Right ventricle myocardium superior (tissue), 1 donor: ENCODE measurements at regions not wholly inside any gene's neighbourhood (a gene's known extent, or its start where the extent isn't known, plus 50 kb on each side); places are given as distances from the start of the nearest gene placed in this dataset.
"Not testable (repeated sequence)": the region's sequence is repeated elsewhere in the genome, so short reads cannot be mapped to it uniquely, and the experiment has no call there.

Experiments used
- ATAC-seq: fragments of 200-7000 bp; cut with Tn5 transposase; one replicate; pipeline ENCODE4 v1.9.1; 2020; ENCODE audit warnings: mild to moderate bottlenecking; ENCODE audit not compliant: poor library complexity
- DNase-seq: peaks from one replicate; pipeline ENCODE4 v3.0.0-alpha.2; 2020
- intact Hi-C: fragments of 100-400 bp; cut with DNase I; formaldehyde crosslinking; loops from one replicate; pipeline ENCODE4 v1.11.2; 2022
- donor health status: DM: no; HTN: yes; CAD: no; lungs with severe emphysema.

DNA sequence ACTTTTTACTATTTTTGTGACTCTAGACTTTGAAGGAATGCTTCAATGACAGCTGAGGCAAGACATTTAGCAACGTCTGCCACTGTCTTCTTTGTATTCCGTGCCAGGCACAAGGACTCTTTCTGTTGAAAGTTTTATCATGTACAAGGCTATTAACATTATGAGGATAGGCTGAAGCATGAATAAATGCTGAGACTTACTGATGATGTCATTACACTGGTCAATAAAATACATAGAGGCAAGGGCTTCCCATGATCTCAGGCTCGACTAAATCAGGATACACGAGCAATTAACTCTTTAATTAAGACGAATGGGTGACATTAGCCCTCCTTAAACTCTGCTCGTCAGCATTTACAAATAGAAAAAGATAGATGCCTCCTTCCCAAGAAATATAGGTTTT is 1393.3 kb upstream of the WWC1 start:
- ATAC-seq (no peak), DNase-seq (no peak)
- intact Hi-C loops: no loop called here

DNA sequence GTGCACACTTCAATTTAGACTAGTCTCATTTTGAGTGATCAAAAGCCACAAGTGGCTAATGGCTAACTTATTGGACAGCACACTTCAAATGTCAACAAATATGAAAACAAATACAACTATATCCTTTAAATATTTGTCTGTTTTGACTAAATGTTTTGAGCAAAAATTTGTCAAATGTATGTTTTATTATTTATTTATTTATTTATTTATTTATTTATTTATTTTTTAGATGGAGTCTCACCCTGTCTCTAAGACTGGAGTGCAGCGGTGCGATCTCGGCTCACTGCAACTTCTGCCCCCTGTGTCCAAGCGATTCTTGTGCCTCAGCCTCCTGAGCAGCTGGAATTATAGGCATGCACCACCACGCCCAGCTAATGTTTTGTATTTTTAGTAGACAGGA is 1392.1 kb upstream of the WWC1 start:
- DNase-seq (no peak), ATAC-seq (no peak)
- intact Hi-C loops: no loop called here

DNA sequence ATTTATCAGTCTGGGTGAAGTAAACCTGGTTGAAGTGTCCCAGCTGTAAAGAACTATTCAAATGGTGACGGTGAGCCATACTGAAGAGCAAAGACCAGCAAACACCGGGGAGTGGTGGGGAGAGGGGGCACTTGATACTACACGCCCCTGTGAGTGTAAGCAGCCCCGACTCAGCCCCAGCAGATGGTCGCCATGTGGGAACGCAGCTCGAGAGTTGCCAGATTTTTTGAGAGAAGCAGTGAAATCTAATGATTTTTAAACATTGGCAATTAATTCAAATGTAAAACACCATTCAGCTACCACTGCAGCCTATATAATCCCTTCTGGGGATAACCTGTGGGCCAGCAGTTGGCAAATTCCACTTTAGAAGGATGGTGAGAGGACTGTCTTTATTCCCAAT is 1386.9 kb upstream of the WWC1 start:
- DNase-seq: no peak
- no peak for ATAC-seq
- intact Hi-C loops: no loop called here

DNA sequence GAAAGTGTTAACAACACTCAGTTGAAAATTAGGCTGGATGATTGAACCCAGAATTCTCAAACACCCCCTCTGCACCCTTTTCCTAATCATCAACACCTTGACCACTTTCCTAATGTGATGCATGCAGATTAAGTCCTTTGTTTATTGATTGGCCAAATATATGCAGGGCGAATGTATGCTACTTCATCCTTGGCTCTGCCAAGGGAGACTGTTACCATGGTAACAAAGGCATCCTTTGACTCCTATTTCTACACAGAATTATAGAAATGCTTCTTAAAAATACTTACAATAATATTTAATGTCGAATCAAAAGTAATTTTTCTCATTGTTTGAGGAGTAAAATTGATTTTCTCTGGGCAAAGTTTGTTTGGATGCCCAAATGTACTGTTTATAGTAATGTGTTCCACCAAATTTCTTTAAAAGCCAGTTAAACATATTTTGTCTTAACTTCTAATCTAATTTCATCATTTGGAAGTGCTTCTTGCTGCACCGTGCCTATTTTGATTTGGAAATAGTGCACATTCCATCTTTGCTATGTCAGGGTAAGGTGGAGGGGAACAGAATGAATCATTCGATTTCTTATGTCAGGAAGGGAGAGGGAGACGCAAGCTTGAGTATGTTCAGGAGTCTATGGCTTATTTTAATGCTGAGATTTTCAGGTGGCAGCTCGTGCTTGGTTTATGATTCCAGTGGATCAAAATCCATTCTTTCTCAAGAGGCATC is 1384.3 kb upstream of the WWC1 start:
- intact Hi-C loops: no loop called here
- no peak for ATAC-seq

DNA sequence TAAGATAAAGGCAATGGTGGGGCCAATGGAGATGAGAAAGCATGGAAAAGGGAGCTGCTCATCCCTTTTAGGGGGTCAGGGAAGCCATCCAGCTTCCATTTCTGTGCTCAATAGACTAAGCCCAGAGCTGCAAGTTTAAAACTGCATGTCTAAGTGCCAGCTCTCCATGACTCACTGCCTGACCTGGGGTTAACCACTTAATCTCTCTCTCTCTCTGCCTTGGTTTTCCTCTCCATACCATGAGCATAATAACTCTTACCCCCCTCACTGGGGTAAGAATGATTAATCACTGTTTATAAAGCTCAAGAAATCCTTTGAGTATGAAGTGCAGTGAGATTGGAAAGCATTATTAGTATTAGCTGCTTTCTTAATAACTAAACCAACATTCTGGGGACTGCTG is 1382.4 kb upstream of the WWC1 start:
- ATAC-seq (no peak), DNase-seq (no peak)
- intact Hi-C loops: no loop called here

More for the DNA sequence above, 1384.3 kb upstream of the WWC1 start:
- no peak for DNase-seq

DNA sequence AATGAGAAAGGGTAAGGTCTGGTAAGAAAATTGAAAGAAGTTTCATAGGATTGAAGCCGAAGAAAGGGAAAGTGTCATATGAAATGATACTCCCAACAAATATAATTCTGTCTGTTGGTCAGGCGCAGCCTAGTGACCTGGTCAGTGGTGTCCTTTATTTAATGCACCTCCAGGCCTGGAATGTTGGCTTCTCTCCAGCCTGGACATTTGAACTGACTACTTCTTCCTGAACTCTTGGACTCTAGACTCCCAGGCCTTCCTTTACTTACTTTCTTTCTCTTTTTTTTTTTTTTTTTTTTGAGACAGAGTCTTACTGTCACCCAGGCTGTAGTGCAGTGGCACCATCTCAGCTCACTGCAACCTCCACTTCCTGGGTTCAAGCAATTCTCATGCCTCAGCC is 1381.5 kb upstream of the WWC1 start:
- intact Hi-C loops: no loop called here
- ATAC-seq (no peak), DNase-seq (no peak)

DNA sequence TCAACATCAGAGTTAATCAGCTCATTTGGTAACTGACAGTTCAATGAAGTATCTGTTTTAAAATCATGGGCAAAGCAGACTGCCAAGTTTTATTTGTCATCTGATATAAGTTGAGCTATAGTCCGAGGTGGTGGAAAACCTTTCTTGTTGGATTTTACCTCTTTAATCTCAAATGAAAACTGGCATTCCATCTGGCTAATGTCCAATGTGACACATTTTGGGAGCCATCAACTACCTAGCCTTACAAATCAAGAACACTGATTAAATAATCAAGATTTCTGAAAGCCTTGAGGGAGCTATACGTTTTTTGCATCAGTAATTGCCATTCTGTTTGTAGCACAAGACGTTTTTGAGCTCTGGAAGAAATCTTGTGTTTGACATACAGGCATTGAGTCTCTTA is 1380.5 kb upstream of the WWC1 start:
- intact Hi-C loops: no loop called here
- no peak for ATAC-seq
- no peak for DNase-seq

DNA sequence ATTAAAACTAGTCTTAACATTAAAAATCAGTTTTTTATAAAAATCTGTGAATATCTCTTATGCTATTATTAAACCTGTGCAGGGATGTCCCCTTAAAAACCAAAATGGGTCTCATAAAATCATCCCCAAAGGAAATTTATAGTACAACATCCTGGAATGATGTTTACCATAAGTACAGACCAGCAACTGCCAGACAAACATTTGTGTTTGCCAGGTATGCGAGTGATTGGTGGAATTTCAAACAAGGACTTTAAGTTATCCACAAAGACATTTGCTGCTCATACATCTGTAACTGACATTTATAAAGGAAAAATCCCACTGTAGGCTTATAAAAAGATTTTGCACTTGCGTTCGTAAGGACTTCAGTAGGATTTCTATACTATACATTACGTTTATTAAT is 1375.4 kb upstream of the WWC1 start:
- ATAC-seq: no peak
- no peak for DNase-seq
- intact Hi-C loops: no loop called here

DNA sequence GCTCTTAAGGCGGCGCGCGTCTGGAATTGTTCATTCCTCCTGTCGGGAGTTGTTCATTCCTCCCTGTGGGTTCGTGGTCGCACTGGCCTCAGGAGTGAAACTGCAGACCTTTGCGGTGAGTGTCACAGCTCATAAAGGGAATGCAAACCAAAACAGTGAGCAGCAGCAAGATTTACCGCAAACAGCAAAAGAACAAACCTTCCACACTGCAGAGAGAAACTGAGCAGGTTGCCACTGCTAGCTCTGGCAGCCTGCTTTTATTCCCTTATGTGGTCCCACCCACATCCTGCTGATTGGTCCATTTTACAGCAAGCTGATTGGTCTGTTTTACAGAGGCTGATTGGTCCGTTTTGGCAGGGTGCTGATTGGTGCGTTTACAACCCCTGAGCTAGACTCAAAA is 1365.3 kb upstream of the WWC1 start:
- DNase-seq: no peak
- intact Hi-C loops: no loop called here

DNA sequence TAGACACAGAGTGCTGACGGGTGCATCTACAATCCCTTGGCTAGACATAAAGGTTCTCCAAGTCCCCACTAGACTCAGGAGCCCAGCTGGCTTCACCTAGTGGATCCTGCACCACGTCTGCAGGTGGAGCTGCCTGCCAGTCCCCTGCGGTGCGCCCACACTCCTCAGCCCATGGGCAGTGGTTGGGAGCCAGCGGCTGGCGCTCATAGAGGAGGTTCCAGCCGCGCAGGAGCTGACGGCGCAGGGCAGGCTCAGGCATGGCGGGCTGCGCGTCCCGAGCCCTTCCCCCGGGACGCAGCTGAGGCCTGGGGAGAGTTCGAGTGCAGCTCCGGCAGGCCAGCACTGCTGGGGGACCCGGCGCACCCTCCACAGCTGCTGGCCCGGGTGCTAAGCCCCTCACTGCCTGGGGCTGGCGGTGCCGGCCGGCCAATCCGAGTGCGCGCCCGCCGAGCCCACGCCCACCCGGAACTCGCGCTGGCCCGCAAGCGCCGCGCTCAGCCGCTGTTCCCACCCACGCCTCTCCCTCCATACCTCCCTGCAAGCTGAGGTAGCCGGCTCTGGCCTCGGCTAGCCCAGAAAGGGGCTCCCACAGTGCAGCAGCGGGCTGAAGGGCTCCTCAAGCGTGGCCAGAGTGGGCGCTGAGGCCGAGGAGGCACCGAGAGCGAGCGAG is 1364.5 kb upstream of the WWC1 start:
- DNase-seq, ATAC-seq, intact Hi-C loops: not testable (repeated sequence)

More for the DNA sequence above, 1365.3 kb upstream of the WWC1 start:
- no peak for ATAC-seq

DNA sequence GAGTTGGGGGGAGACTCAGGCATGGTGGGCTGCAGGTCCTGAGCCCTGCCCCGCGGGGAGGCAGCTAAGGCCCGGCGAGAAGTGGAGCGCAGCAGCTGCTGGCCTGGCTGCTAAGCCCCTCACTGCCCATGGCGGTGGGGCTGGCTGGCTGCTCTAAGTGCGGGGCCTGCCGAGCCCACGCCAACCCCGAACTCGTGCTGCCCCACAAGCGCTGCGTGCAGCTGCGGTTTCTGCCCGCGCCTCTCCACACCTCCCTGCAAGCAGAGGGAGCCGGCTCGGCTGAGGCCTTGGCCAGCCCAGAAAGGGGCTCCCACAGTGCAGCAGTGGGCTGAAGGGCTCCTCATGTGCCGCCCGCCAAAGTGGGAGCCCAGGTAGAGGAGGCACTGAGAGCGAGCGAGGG is 1355.1 kb upstream of the WWC1 start:
- no peak for ATAC-seq
- intact Hi-C loops: no loop called here
- DNase-seq: no peak

DNA sequence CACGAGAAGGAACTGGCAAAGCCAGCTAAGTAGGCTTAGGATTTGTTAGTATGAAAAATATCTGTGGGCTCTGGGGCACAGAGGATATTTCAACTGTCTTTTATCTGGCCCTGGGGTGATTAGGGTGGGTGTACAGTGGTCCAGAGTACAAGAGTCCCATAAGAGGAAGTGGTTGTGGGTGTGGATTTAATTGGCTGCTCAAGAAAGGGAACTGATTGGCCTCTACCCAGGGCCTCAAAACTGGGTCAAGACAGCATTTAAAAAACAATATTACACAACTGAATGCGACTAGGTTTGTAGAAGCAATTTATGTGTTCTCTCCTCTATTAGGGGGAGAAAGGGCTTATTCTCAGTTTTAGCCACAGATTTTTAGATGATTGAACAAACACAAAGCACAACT is 1353.4 kb upstream of the WWC1 start:
- DNase-seq (no peak), ATAC-seq (no peak)
- intact Hi-C loops: no loop called here

DNA sequence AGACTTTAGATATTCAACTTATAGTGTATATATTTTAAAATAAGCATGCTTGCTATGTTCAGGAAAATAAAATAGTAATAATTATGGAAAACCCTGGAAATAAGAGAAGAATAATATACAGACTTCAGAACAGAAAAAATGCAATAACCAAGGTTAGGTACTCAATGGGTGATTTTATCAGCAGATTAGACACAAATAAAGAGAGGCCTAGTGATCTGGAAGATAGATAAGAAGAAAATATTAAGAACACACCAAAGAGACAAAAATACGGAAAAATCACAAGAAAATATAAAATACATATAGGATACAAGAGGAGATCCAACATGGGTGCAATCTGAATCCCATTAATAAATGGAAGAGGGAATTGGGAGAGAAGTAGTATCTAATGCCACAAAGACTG is 1348.5 kb upstream of the WWC1 start:
- ATAC-seq: no peak

DNA sequence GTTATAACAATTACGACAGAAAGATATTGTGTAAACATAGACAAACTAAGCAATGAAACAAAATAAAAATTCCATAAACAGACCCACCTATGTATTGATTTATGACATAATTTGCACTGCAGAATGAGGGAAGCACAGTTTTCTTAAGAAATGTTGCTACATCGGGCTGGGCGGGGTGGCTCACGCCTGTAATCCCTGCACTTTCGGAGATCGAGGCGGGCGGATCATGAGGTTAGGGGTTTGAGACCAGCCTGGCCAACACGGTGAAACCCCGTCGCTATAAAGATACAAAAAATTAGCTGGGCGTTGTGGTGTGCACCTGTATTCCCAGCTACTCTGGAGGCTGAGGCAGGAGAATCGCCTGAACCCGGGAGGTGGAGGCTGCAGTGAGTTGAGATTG is 1344.4 kb upstream of the WWC1 start:
- intact Hi-C loops: no loop called here
- ATAC-seq: no peak
- no peak for DNase-seq

More for the DNA sequence above, 1348.5 kb upstream of the WWC1 start:
- intact Hi-C loops: no loop called here
- DNase-seq: no peak

DNA sequence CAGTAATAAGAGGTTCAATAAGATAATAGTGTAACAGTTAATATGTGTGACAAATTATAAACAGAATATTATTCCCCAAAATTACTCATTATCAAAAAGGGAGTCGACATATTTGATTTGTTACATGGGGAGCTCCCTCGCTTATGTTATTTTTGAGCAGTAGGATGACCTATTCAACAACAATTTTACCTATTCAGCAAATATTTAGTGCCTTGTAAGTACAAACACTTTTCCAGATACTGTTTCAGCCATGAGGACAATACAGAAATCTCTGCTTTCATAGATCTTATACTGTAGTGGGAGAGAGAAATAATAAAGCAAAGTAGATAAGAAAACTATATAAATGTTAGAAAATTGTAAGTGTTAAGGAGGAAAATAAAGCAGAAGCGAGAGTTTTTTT is 1342.8 kb upstream of the WWC1 start:
- intact Hi-C loops: no loop called here
- ATAC-seq (no peak), DNase-seq (no peak)

DNA sequence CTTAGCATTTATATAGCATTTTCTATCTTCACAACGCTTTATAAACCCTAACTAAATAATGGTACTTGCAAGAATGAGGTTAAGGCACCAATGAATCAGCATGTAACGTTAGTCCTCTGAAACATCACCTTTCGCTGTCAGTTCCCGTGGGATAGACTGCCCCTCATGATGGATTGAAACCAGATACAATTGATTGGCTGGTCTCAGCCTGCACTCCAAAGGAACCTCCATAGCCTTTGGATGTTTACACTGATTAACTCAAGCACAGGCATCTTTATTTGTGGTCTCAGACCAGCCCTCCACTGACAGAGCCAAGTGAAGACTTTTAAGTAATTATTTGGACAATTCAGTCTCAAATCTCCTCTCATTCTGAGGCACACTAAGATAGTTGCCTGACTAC is 1339.4 kb upstream of the WWC1 start:
- intact Hi-C loops: no loop called here
- no peak for ATAC-seq
- no peak for DNase-seq

DNA sequence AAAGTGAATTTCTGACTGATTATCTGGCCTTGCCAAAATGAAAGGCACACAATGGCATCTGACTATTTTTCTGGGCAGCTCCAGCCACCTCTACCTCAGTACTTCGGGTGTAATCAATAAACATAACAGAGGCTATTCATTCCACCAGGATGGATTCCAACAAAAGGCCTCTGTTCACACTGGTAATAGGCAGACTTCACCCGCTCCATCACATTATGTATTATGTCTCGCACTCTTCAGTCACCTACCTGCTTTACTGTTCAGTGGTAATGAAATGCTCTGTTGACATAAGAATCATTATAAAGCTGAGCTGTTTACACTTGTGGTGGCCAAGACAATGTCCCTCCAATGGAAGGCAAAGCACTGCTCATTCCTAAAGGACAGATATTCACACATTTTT is 1333.7 kb upstream of the WWC1 start:
- no peak for ATAC-seq
- no peak for DNase-seq
- intact Hi-C loops: no loop called here

DNA sequence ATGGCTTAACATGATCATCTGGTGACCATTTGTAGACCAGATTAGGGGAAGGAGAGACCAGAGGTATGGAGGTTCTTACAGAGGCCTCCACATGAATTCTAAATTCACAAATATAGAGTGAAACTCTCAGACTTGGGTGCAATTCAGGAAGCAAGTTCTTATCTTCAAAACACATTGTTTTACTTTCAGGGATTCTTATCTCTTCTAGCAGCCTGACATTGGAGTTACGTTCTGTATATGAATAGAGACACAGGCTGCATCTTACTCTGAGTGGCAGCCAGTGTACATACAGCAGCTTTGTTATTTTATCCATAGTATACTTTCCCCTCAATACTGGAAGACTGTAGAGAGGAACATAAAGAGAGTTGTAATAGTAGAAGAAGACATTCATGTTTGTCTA is 1331.7 kb upstream of the WWC1 start:
- intact Hi-C loops: no loop called here
- DNase-seq: no peak
- no peak for ATAC-seq

DNA sequence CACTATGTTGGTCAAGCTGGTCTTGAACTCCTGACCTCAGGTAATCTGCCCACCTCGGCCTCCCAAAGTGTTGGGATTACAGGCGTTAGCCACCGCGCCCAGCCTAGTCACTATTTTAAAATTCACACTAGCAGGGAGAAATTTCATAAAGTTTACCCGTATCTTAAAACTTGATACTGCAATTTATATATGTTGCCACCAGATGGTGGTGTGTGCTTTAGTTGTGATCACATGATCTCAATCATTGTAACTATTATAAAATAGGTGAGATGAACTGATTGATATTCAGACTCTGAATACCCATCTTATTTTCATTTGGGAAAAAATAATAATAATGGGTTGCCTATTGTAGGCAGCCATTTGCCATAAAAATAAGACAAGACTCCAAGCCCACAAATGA is 1330.4 kb upstream of the WWC1 start:
- ATAC-seq: no peak

DNA sequence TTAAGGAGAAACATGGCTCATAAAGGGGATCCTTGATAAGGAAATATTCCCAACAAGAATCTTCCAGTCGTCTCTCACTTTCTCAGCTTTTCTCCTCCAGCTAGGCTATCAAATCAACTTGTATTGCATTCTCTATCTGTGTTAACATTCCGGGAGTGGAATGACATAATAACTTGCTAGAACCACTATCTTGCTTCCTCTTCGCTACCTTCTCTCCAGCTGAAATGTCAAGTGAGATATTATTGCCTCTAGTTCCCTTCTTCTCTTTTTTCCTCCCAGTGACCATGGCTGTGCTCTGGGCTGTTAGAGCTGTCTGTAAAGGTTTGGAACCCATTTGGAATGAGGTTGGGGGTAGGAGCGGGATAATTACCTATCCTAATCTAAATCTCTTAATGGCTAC is 1329.5 kb upstream of the WWC1 start:
- DNase-seq (no peak), ATAC-seq (peak; percentile 54)
- intact Hi-C loops: no loop called here

More for the DNA sequence above, 1330.4 kb upstream of the WWC1 start:
- intact Hi-C loops: no loop called here
- DNase-seq: no peak

DNA sequence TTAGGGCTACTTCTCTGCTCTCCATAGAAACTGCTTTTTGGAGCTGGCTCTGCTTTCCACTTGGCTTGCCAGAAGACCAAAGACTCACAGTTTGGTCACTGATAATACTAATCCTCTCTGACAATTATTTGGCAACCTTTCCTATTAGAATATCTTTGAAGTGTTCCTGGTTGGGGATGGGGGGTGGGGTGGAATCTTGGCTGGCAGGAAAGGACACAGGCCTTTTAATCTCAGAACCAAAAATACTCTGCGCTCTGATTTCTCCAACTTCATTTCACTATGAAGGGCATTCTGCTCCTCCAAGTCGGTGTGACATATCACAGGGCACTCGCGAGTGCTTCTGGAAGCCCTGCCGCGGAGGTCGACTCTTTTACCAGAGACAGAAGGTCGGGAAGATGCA is 1329.0 kb upstream of the WWC1 start:
- ATAC-seq: peak; percentile 95
- peak; percentile 40 for DNase-seq
- intact Hi-C loops: no loop called here
